Amygdala (tissue), 56 donors: ENCODE measurements at regions not wholly inside any gene's neighbourhood (a gene's known extent, or its start where the extent isn't known, plus 50 kb on each side); places are given as distances from the start of the nearest gene placed in this dataset.
A peak's percentile ranks its signal among the peaks of the same experiment; 100 is the strongest.
"Not testable (repeated sequence)": the region's sequence is repeated elsewhere in the genome, so short reads cannot be mapped to it uniquely, and the experiment has no call there.

Experiments
- DNase-seq, 56 donors: peaks; one replicate each; lab custom pipeline; 2025; lab: John Stamatoyannopoulos, UW

DNA sequence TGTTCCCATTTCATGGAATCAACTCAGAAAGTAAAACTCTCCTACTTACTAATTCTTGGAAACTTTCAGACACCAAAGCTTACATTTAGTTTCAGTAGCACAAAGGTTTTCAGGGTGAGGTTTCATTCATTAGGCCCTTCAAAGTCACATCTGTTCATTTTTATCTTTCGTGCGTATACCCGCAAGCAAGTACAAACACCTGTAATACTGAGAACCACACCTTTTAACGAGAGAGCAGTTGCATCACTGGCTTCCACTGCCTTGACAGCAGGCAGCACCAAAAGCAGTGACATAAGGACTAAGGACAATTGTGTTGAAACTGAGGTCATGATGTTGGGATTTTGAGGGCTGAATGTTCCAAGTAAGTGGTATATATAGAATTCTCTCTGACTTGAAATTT lies 60.5 kb downstream of the GOLGA6L22 start:
- not testable (repeated sequence) for DNase-seq

DNA sequence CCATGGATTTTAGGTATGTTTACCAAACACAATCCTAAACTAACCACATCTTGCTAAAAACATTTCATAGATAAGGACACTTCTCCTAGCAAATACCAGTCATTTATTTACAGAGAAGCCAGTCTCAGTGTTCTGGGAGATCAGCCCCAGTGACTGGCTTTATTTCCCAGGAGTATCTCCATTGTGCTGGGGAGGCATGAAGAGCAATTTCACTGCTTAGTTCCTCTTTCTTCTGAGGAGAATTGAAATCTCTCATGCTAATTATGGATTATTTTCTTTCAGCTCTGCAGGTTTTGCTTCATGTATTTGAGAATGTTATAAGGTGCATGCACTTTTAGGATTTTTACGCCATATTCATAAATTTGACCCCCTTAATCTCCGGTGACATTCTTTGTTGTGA lies 67.8 kb downstream of the GOLGA6L22 start:
- not testable (repeated sequence) for DNase-seq

DNA sequence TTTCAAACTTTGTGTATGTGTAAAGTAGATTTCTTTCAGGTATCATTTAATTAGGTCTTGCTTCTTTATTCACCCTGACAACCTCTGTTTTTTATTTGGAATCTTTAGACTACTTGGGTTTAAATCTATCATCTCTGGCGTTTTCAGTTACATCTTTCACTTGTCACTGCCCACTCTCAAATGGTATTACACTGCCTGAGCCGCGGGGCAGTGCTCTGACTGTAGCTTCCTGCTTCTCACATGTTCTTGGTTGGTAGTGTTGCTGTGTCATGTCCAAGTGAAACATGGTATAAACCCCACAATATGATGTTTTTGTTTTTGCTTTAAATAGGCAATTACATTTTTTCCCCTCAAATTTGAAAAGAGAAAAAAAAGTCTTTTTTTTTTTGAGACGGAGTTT lies 68.3 kb downstream of the GOLGA6L22 start:
- DNase-seq, result not testable (repeated sequence)

DNA sequence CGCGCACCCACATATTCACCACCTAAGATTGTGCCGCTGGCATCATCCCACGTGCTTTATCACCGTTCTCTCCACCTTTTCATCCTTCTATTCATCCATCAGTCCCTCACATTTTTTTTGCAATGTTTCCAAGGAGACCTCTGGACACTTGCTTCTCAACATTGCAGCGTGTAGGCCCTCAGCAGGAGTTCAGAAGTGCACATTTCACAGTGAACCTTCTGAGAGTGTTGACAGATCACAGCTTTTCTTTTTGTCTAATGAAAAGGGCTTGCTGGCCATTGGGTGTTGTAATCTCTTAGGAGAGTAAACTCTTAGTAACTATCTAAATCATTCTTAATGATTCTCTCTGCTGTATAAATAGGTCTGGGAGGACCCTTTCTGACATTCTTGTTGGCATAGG lies 70.5 kb downstream of the GOLGA6L22 start:
- not testable (repeated sequence) for DNase-seq

DNA sequence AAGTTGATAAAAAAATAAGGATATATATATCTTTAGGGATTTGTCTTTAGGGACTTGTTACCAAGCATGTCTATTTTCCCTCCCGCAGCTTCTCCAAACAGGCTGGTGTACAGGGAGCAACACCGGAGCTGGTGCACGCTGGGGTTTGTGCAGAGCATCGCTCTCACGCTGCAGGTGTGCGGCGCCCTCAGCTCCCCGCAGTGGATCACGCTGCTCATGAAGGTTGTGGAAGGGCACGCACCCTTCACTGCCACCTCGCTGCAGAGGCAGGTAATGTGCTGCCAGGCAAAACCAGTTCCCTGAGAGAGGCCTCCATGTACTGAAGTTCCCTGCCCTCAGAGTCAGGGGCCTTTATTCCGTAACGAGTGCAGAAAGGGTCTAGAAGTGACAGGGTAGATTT lies 101.0 kb downstream of the GOLGA6L22 start:
- DNase-seq, result not testable (repeated sequence)

DNA sequence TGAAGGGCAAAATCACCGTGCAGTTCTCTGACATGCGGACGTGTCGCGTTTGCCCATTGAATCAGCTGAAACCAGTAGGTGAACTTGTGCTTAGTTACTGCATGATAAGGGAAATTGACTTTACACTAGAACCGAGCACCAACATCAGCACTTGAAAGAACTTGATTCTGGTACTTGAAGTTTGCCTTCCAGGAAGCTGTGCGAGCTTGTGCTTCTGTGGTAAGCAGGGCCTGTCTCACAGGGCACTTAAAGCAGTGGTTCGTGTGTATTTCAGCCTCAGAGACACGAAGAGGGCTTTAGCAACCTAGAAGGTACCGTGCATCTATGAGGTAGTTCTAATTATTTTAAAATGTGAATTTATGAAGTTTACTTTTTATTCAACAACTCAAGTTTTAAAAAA lies 103.0 kb downstream of the GOLGA6L22 start:
- not testable (repeated sequence) for DNase-seq

DNA sequence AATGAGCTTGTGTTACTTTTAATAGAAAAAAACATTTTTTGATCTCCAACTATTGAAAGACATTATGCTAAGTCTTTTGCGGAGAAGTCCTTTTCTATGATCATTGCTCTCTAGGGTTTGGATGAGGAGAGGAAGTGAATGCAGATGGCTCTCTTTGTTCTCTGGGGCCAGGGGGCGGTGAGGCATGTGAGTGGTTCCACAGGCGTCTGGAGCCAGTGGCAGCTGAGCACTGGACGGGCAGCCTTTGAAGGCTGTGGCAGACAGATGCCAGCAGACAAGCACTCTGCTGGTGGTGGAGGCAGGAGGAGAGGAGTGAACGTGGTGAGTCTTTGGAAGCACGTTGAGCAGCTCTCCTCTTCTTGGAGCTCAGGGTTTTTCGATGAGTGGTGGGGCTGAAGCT lies 107.8 kb downstream of the GOLGA6L22 start:
- DNase-seq, result not testable (repeated sequence)

DNA sequence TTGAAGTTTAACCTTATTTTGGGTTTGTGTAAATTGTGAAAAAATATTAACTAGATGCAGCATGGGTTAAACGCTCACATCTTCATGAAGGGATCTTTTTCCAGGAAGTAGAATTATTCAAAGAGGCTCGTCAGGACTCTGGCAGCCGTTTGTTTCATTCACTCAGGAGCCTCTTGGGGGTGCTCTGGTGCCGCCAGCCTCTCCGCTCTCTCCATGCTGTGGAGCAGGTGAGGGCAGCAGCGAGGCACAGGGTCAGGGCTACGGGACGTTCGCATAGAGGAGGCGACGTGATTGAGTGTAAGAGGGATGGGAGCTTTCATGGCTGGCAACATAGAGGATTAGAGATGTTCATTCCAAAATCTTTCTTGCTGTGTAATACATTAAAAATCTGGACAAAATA lies 110.8 kb downstream of the GOLGA6L22 start:
- DNase-seq, result not testable (repeated sequence)

DNA sequence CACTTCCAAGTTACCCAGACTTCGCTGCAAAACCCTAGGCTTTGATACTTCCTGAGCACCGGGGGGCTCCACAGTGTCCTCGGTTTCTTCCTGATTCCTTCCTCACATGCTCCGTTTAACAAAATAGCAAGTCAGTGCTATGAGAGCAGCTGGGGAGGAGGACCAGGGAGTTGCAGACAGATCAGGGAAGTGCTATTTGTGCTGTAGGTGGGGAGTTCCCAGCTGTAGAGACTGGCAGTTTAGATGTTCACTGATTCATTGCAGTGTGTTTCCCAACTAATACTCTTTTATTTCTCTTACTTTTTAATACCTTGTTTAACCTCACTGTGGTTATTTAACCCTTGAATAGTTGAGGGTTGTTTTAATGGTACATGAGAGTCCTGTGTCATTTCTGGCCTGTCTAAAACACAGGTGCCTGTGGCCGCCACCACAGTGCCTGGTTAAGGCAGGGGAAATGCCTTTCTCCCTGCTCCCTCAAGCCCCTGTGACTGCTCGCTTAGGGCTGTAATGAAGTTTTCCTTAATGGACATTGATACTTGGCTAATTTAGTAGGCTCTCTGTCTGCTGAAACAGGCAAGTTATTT lies 113.5 kb downstream of the GOLGA6L22 start:
- not testable (repeated sequence) for DNase-seq

DNA sequence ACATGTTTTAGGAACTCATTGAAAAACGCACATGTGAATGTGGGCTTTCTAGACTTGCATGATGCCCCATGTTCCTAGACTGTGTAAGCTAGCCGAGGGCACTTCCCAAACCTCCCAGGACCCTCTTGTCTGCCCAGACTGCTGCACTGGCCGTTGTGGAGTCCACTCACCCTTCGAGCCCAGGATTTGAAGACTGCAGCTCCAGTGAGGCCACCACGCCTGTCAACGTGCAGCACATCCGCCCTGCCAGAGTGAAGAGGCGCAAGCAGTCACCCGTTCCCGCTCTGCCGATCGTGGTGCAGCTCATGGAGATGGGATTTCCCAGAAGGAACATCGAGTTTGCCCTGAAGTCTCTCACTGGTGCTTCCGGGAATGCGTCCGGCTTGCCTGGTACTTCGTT lies 114.1 kb downstream of the GOLGA6L22 start:
- DNase-seq, result not testable (repeated sequence)

DNA sequence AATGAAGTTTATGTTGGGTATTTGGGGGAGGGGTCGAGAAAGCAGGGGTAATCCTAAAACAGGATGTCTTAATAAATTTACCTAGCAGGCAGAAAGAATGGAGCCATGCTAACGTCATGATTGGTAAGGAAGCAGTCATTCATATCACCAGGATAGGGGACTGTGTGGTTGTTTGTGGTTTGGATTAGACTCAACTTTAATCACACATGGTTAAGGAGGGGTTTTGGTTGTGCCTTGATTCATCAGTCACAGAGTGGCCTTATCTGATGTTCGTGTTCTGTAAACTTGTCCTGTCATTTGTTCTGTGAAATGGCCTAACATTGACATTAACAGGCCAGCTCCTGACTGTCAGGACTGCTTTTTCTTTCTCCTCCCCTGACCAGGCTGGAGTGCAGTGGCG lies 119.1 kb downstream of the GOLGA6L22 start:
- DNase-seq, result not testable (repeated sequence)

DNA sequence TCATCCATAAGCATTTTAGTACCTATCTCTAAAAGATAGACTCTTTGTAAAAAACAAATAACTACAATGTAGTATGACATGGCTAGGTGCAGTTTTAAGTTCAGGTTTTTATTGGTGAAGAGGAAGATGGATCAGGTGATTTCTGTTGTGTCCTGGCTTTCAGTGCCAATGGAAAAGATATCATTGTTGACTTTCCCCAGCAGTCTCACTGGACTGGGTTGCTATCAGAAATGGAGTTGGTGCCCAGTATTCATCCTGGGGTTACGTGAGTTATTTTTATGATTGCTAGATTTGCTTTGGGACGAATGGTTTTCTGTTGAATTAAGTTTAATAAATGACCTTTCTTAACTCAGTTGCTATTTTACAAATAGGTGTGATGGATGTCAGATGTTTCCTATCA lies 120.5 kb downstream of the GOLGA6L22 start:
- DNase-seq, result not testable (repeated sequence)

DNA sequence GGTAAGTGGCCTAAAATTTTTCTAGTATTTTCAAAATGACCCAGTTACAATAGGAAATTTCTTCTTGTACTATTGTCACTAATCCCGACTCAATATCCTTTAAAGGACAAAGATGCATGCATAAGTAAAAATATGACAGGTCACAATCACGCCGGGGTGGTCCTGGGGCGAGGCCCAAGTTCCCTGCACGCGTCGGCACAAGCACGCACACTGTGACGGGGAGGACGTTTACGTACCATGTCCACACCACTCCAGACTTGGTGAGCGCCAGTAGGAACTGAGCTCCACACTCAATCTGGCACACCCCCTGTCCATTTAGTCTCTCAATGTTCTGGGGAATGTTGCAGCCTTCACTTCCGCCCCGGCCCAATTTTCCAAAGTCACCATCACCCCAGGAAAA lies 128.7 kb downstream of the GOLGA6L22 start:
- not testable (repeated sequence) for DNase-seq

DNA sequence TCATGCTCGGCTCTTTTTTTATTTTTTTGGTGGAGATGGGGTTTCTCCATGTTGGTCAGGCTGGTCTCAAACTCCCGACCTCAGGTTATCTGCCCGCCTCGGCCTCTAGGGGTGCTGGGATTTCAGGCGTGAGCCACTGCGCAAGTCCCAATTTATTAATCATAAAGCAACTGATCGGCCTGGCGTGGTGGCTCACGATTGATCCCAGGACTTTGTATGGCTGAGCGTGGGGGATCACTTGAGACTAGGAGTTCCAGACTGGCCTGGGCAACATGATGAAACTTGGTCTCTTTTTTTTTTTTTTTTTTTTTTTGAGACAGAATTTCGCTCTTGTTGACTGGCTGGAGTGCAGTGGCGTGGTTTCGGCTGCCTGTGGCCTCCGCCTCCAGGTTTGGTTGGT lies 139.8 kb downstream of the GOLGA6L22 start:
- DNase-seq, result not testable (repeated sequence)

DNA sequence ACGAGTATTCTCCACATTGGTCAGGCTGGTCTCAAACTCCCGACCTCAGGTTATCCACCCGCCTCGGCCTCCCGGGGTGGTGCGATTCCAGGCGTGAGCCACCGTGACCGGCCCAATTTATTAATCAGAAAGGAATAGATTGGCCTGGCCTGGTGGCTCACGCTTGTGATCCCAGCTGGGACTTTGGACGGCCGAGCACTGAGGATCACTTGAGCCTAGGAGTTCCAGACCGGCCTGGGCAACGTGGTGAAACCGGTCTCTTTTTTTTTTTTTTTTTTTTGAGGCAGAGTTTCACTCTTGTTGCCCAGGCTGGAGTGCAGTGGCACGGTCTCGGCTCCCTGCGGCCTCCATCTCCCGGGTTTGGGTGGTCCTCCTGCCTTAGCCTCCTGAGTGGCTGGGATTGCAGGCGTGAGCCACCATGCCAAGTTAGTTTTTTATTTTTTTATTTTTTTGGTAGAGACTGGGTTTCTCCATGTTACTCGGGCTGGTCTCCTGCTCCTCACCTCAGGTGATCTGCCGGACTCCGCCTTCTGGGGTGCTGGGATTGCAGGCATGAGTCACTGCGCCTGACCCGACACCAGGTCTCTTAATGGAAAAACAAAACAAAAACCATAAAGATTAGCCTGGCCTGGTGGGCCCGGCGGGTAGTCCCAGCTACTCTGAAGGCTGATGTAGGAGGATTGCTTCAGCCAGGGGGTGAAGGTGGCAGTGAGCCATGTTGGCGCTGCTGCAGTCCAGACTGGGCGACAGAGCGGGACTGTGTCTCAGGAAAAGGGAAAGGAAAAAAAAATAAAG lies 141.0 kb downstream of the GOLGA6L22 start:
- DNase-seq, result not testable (repeated sequence)

DNA sequence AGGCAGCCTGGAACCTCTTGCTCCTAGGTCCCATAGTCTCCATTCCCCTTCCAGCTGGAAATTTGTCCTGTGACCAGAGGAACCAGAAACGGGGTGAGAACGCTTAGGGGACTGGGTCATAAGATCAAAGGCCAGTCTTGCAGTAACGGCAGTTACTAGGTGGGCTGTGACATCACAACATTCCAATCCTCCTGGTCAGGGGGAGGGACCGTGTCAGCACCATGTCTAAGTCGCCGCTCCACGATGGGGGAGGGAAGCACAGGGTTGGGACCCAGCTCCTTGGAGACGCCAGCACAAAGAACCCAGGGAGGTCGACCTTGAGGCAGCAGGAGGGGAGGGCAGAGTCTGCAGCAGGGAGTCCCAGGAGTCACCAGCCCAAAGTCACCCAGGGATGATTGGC lies 158.3 kb downstream of the GOLGA6L22 start:
- DNase-seq, result not testable (repeated sequence)

DNA sequence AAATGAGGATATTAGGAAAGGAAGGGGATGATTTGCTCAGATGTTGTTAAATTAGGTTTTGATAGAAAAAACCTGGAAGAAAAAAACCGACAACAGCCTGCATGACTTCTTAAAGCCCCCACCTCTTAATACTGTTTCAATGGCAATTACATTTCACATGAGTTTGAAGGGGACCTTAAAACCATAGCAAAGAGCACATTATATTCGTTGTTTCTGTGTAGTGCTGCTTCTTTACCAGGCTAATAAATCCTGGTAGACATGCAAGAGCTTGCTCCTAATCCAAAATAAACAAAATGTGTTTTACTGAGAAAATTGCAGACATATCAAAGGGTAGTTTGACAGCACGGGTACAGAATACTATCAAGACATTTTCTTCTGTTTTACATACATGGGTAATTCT lies 154.7 kb upstream of the NIPA1 start:
- DNase-seq, result not testable (repeated sequence)

DNA sequence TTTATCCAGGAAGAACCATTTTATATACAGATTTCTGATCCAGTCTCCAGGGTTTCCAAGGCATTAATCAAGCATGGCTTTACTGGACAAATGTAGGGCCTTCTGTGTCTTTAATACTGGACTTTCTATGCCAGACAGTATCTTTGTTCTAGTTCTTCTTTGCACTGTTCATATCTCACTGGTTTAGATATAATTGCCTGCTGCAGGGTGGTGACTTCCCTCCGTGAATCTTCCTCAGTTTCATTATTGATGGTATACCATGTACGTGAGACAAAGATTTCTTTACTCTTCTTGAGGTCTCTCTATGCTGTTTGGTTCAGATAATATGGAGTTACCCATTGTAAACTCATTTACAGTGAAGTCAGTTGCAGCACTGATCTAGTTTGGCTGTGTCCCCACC lies 146.5 kb upstream of the NIPA1 start:
- DNase-seq, result not testable (repeated sequence)

DNA sequence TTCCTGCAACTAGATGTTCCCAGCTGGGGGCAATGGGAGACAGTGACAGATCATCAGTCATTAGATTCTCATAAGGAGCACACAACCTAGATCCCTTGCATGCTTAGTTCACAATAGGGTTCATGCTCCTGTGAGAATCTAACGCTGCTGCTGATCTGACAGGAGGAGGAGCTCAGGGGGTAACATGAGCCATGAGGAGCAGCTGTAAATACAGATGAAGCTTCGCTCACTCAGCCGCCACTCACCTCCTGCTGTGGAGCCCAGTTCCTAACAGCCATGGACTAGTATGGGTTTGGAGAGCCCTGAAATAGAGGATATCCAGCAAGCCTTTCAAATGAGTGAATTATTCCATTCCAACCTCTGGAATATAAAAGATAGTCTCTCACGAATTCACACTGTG lies 137.0 kb upstream of the NIPA1 start:
- not testable (repeated sequence) for DNase-seq

DNA sequence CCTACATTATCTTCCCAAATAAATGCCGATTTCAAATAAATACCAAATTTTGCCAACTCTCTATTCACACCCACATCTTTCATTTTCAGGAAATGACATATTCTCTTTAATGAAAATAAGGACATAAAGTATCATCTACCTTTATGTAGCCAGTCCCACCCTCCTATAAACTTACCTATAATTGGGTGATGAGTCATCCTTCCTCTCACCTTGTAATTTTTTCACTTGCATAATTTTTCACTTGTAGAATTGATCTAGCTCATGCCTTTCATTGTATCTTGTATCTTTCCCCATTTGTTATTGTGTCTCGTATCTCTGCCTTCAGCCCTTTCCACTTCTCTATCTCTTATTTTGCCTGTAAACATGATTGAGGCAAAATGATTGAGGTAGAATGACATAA lies 135.3 kb upstream of the NIPA1 start:
- not testable (repeated sequence) for DNase-seq

DNA sequence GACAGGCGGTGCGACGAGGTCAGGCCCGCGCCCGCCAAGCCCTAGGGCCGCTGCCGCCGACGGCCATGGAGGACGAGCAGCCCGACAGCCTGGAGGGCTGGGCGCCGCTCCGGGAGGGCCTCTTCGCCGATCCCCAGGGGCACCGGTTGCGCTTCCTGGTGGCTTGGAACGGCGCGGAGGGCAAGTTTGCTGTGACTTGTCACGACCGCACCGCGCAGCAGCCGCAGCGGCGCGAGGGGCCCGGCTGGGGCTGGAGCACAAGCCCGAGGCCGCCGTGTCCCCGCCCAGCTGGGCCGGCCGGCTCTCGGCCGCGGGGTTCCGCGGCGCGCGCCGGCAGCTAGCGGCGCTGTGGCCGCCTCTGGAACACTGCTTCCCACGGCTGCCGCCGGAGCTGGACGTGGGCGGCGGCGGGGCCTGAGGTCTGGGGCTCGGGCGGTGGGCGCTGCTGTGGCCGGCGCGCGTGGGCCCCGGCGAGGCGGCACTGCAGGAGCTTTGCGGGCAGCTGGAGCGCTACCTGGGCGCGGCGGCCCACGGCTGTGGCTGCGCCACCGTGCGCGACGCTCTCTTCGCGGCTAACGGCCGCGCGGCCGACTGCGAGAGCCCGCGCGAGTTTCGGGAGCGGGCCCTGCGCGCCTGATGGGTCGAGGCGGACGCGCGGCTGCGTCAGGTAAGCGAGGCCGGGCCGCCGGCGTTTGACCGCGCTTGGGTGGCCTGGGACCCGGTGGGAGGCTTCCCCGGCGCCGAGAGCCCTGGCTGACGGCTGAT lies 122.0 kb upstream of the NIPA1 start:
- peak in 23 of 56 donors; percentile 0 to 62 (median 24) for DNase-seq
